DND-41 (cell line): ENCODE measurements at regions not wholly inside any gene's neighbourhood (a gene's known extent, or its start where the extent isn't known, plus 50 kb on each side); places are given as distances from the start of the nearest gene placed in this dataset.

Experiments
- EZH2 ChIP-seq: IDR thresholded peaks from 3 replicates; pipeline ENCODE4 v1.6.1; 2012; ENCODE audit warnings: borderline replicate concordance, low read depth, mild to moderate bottlenecking, moderate library complexity, low read length, inconsistent platforms; ENCODE audit not compliant: severe bottlenecking
- TF ChIP-seq, protein P1 (sequence below): IDR thresholded peaks from 2 replicates; pipeline ENCODE4 v1.5.1; 2012; ENCODE audit warnings: borderline replicate concordance, low read length, moderate library complexity, mild to moderate bottlenecking; ENCODE audit not compliant: poor library complexity, severe bottlenecking; ENCODE audit errors: extremely low read depth

GRCh38 chr4:128597500-128597899, 212.0 kb upstream of the JADE1 start:
- TF ChIP-seq, protein P1, sequence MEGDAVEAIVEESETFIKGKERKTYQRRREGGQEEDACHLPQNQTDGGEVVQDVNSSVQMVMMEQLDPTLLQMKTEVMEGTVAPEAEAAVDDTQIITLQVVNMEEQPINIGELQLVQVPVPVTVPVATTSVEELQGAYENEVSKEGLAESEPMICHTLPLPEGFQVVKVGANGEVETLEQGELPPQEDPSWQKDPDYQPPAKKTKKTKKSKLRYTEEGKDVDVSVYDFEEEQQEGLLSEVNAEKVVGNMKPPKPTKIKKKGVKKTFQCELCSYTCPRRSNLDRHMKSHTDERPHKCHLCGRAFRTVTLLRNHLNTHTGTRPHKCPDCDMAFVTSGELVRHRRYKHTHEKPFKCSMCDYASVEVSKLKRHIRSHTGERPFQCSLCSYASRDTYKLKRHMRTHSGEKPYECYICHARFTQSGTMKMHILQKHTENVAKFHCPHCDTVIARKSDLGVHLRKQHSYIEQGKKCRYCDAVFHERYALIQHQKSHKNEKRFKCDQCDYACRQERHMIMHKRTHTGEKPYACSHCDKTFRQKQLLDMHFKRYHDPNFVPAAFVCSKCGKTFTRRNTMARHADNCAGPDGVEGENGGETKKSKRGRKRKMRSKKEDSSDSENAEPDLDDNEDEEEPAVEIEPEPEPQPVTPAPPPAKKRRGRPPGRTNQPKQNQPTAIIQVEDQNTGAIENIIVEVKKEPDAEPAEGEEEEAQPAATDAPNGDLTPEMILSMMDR: no peak
- TF ChIP-seq EZH2: no peak
